IMR-90 (cell line): ENCODE measurements at regions not wholly inside any gene's neighbourhood (a gene's known extent, or its start where the extent isn't known, plus 50 kb on each side); places are given as distances from the start of the nearest gene placed in this dataset.

ENCODE experiments used
- CEBPB ChIP-seq: IDR thresholded peaks from 2 replicates; pipeline ENCODE4 v1.6.1; 2012; ENCODE audit warnings: low read depth, low read length, improper control_type of control experiment
- CHD1 ChIP-seq: IDR thresholded peaks from 2 replicates; pipeline ENCODE4 v1.6.1; 2012; ENCODE audit warnings: low read depth, low read length, improper control_type of control experiment
- CTCF ChIP-seq: conservative IDR thresholded peaks from 2 replicates; pipeline ENCODE4 v1.5.1; 2012; ENCODE audit warnings: mild to moderate bottlenecking, low read depth, low read length, improper control_type of control experiment
- FOS ChIP-seq: fragments of 150-350 bp; IDR thresholded peaks from 2 replicates; pipeline ENCODE4 v1.6.1; 2016; ENCODE audit warnings: low read depth, low read length
- MXI1 ChIP-seq: IDR thresholded peaks from 2 replicates; pipeline ENCODE4 v1.6.1; 2012; ENCODE audit warnings: low read depth, mild to moderate bottlenecking, low read length, moderate library complexity, borderline replicate concordance
- POLR2A ChIP-seq: IDR thresholded peaks from 2 replicates; pipeline ENCODE4 v1.6.1; 2012; ENCODE audit warnings: mild to moderate bottlenecking, low read depth, low read length
- RAD21 ChIP-seq: IDR thresholded peaks from 2 replicates; pipeline ENCODE4 v1.6.1; 2012; ENCODE audit warnings: low read length, improper control_type of control experiment
- RCOR1 ChIP-seq: IDR thresholded peaks from 2 replicates; pipeline ENCODE4 v1.6.1; 2012; ENCODE audit warnings: mild to moderate bottlenecking, low read length, improper control_type of control experiment; ENCODE audit not compliant: insufficient replicate concordance

- no peak for TF ChIP-seq CHD1
- no peak for TF ChIP-seq MXI1
- TF ChIP-seq CTCF = no peak
- TF ChIP-seq RCOR1 = no peak
- no peak for TF ChIP-seq RAD21
- no peak for TF ChIP-seq CEBPB
- TF ChIP-seq FOS = no peak
- TF ChIP-seq POLR2A = no peak
Observed at GRCh38 chr11:92685049-92685448, 284.4 kb upstream of the MTNR1B start.
